Dendritic cell treated with granulocyte-macrophage colony-stimulating factor and Interleukin-4, amounts not matched to agents 40 ng/mL and 50 ng/mL, for 4 days (primary cell): ENCODE measurements at regions not wholly inside any gene's neighbourhood (a gene's known extent, or its start where the extent isn't known, plus 50 kb on each side); places are given as distances from the start of the nearest gene placed in this dataset.

Source experiments
- H3K27ac Mint-ChIP-seq: one replicate; pipeline ENCODE4 v1.8.0; 2022; ENCODE audit warnings: mild to moderate bottlenecking, mixed read lengths
- H3K27me3 Mint-ChIP-seq: one replicate; pipeline ENCODE4 v1.8.0; 2022; ENCODE audit warnings: mild to moderate bottlenecking, mixed read lengths
- H3K36me3 Mint-ChIP-seq: one replicate; pipeline ENCODE4 v1.8.0; 2022; ENCODE audit warnings: low read depth, mixed read lengths
- H3K4me1 Mint-ChIP-seq: one replicate; pipeline ENCODE4 v1.8.0; 2022; ENCODE audit warnings: low read depth, mixed read lengths
- H3K4me3 Mint-ChIP-seq: one replicate; pipeline ENCODE4 v1.8.0; 2022; ENCODE audit warnings: mild to moderate bottlenecking, moderate library complexity, mixed read lengths
- H3K9me3 Mint-ChIP-seq: one replicate; pipeline ENCODE4 v1.8.0; 2022; ENCODE audit warnings: mixed read lengths
- intact Hi-C: fragments of 100-400 bp; cut with micrococcal nuclease; formaldehyde crosslinking; loops from one replicate; pipeline ENCODE4 v1.15.0; 2022

DNA sequence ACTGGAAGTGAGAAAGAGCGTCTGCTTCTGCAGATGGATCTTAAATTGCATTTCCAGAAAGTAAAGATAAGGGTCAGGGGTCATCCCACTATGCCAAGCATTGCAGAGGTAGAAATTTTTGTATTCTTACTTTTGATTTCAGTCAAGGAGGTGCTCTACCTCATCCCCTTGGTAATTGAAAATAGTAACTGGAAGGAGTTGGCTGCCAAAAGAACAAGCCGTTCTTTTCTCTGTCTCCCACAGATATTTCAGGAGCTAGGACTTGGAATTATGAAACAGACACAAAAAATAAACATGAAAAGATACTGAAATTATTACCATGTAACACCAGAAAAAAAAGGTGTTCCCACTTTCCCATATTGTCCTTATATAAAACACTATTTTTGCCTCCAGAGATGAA lies 309.9 kb upstream of the UMPS start:
- H3K4me1 Mint-ChIP-seq = no peaks in the 10 kb centered on the region
- H3K36me3 Mint-ChIP-seq = no peaks in the 10 kb centered on the region
- intact Hi-C loops = no loop called here
- no peak overlapping the region for H3K4me3 Mint-ChIP-seq
- H3K9me3 Mint-ChIP-seq = no peaks in the 10 kb centered on the region
- H3K27me3 Mint-ChIP-seq = no peaks in the 10 kb centered on the region
- no peak overlapping the region for H3K27ac Mint-ChIP-seq

DNA sequence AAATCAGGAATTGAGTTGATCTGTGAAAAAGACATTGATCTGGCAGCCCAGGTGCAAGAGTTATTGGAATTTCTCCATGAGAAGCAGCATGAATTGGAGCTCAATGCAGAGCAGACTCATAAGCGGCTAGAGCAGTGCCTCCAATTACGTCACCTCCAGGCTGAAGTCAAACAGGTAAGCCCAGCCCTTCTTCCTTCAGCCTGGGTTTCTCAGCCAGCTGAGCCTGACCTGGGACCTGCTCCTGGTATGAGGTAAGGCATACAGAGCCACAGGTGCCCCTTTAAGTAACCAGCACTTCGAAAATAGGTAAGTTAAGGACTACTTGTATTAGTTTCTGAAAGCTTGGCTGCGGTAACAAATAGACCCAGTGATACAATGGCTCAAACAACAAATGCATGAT lies 307.4 kb upstream of the UMPS start:
- no peaks in the 10 kb centered on the region for H3K27me3 Mint-ChIP-seq
- no peaks in the 10 kb centered on the region for H3K9me3 Mint-ChIP-seq
- H3K36me3 Mint-ChIP-seq = no peaks in the 10 kb centered on the region

DNA sequence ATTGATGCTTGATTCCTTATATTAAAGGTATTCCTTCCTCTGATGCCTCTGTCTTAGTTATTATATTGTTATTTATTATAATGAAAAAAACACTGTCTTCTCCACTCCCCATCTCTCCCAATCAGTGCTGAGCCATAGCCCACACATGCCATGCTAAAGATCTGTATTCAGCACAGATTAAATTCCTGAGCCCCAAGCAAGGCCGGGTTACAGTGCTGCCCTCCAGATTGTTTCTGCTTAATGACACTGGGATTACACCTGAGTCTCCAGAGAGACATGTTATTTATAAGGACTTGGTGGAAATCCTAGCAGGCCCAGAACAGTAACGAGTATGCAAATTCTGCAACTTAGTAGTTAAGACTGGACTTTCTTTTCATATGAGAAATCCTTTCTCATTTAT lies 305.9 kb upstream of the UMPS start:
- H3K27me3 Mint-ChIP-seq = no peaks in the 10 kb centered on the region
- no peak overlapping the region for H3K4me3 Mint-ChIP-seq
- H3K9me3 Mint-ChIP-seq = no peaks in the 10 kb centered on the region
- H3K27ac Mint-ChIP-seq = no peak overlapping the region
- no peaks in the 10 kb centered on the region for H3K36me3 Mint-ChIP-seq
- intact Hi-C loops = no loop called here
- no peaks in the 10 kb centered on the region for H3K4me1 Mint-ChIP-seq

More for the DNA sequence above, 307.4 kb upstream of the UMPS start:
- no peaks in the 10 kb centered on the region for H3K4me1 Mint-ChIP-seq
- H3K27ac Mint-ChIP-seq = no peak overlapping the region
- intact Hi-C loops = no loop called here
- H3K4me3 Mint-ChIP-seq = no peak overlapping the region

DNA sequence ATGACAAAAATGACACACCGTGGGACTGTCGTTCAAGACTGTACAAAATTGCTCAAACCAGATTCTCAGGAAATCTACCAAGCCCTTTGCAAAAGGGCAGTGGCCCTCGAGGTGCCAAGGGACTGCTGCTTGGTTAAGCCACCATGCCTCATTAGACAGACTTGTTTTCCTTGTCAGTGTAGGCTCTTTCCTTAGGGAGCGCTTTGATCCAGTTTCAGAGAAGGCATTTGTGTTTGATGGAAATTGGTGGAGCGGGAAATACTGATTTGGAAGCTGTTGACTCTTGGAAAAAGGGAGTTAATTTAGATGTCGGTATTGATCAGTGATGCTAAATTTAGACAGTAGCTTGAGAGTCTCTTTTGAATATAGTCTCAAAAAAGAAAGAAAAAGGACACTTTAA lies 304.3 kb upstream of the UMPS start:
- no peak overlapping the region for H3K4me3 Mint-ChIP-seq
- no peak overlapping the region for H3K27ac Mint-ChIP-seq
- no peaks in the 10 kb centered on the region for H3K4me1 Mint-ChIP-seq
- no peaks in the 10 kb centered on the region for H3K36me3 Mint-ChIP-seq
- no peaks in the 10 kb centered on the region for H3K27me3 Mint-ChIP-seq
- intact Hi-C loops = no loop called here
- H3K9me3 Mint-ChIP-seq = no peaks in the 10 kb centered on the region

DNA sequence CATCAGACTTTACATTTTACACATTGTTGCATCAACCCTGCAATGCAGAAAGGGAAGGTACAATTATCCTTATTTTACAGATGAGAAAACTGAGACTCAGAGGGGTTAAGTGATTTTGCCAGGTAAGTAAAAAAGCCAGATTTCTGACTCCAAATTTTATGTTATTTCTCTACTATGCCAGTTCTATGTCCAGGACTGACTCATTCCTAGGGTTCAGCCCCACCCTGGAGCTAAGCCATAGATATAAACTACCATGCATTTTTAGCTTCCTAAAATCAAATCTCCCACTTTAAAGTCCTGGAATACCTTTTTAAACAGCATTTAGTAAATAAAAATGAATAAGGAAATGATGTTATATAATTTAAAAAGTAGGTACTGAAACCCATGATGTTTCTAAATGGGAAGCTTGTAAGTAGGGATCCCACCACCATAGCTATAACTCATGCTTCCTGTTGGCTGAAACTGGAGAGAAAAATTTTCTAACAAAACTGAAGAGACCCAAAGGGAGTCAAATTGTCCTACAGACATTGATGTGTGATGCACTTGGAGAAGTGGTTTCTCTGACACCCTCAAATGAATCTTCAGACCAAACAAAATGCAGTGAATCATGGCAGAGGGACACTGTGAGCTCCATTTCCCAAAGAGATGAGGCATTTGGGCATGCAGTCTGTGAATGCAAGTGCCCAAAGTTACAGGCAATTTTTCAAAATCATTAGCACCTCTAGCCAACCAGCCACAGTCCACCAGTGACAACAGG lies 301.7 kb upstream of the UMPS start:
- H3K9me3 Mint-ChIP-seq = no peaks in the 10 kb centered on the region

DNA sequence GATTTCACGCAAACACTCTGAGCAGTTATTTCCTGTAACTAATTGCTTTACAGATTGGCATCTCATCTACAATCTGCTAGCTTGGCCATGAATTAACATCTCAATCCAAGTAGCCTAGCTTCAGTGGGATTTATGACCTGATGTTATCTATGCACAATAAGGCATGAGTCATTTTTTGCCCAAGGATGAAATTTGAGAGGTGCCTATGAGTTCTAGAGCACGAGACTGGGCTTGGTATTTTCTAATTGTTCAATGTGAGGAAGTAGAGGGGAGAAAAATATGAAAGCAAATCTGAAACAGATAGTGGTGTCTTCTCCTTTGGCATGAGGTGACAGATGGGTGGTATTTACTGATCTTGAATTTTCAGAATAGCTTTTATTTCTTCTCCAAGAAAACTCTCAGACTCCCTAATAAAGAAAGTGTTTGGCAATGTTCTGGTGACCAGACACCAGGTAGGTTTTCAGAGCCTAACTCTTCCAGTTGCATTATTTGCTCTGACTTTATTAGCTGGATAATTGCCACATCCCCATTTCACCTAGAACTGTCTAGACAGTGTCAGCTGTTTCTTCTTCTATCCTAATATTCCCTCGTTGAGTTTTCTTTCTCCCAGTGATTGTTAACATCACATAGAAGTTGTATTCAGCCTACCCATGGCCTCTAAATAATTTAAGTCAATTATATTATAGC lies 301.0 kb upstream of the UMPS start:
- Mint-ChIP-seq H3K4me1 (no peaks in the 10 kb centered on the region), H3K9me3 (no peaks in the 10 kb centered on the region), H3K27me3 (no peaks in the 10 kb centered on the region), H3K36me3 (no peaks in the 10 kb centered on the region), H3K27ac (no peak overlapping the region), H3K4me3 (no peak overlapping the region)
- intact Hi-C loops = no loop called here

More for the DNA sequence above, 301.7 kb upstream of the UMPS start:
- intact Hi-C loops = no loop called here
- no peaks in the 10 kb centered on the region for H3K36me3 Mint-ChIP-seq
- H3K27ac Mint-ChIP-seq = no peak overlapping the region
- no peaks in the 10 kb centered on the region for H3K27me3 Mint-ChIP-seq
- H3K4me1 Mint-ChIP-seq = no peaks in the 10 kb centered on the region
- no peak overlapping the region for H3K4me3 Mint-ChIP-seq

DNA sequence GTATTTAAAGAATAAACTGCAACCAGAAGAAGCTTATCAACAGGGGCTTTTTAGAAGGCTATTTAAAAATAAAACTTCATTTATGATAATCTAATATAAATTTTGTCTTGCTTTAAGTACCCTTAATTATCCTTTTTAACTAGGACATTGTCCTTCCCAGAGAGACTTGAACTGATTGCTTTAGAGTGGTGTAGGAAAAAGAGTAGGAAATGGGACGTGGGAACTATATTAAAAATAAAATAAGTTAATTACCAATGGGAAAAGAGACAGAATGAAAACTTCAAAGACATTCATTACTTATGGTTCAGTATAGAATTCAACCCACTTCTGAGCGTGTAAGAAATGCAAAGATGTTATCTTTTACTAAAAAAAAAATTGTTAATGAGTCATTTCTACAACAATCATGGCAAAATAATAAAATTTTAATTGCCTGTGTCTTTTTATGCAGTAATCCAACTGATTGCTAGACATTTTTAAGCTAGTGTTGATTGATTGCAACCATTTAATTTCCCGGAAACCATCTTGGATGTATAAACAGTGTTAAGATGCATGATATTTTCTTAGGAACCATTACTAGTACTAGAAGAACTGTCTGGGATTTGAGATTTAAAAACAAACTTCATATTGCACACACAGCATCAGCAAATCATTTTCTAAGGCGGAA lies 298.8 kb upstream of the UMPS start:
- Mint-ChIP-seq H3K27me3 (no peaks in the 10 kb centered on the region), H3K4me3 (no peak overlapping the region), H3K27ac (no peak overlapping the region), H3K9me3 (no peaks in the 10 kb centered on the region), H3K36me3 (no peaks in the 10 kb centered on the region), H3K4me1 (no peaks in the 10 kb centered on the region)
- intact Hi-C loops = no loop called here

DNA sequence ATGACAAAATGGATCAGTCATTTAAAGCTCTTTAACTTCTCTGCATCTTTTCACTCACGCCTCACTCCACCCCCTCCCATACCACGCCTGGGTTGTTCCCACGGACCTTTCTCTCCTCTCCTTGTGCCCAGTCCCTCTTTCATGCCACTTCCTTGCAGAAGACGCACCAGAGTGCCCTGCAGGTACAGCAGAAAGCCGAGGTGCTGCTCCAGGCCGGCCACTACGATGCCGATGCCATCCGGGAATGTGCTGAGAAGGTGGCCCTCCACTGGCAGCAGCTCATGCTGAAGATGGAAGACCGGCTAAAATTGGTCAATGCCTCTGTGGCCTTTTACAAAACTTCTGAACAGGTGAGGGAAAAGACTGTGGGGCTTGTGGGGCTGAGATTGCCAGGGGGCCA lies 296.1 kb upstream of the UMPS start:
- Mint-ChIP-seq H3K27ac (no peak overlapping the region), H3K4me1 (no peaks in the 10 kb centered on the region), H3K4me3 (no peak overlapping the region), H3K36me3 (no peaks in the 10 kb centered on the region), H3K9me3 (no peaks in the 10 kb centered on the region), H3K27me3 (no peaks in the 10 kb centered on the region)
- intact Hi-C loops = no loop called here

DNA sequence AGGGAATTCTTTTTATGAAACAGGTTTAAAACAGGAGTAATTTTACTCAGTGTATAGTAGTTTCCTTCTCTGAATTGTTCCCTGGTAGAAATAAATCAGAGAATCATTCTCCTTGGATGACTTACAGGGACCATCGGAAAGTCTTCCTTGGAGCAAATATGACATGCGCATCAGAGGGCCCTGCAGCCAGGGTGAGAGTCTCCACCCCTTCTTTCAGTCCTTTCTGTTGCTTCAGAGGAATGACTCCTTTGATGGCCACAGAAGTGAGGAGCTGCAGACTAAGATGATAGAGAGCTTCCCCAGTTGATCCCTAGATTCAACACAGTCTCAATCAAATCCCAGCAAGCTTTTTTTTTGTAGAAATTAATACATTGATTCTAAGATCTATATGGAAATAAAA lies 294.8 kb upstream of the UMPS start:
- Mint-ChIP-seq H3K9me3 (no peaks in the 10 kb centered on the region), H3K27ac (no peak overlapping the region), H3K27me3 (no peaks in the 10 kb centered on the region), H3K36me3 (no peaks in the 10 kb centered on the region), H3K4me3 (no peak overlapping the region), H3K4me1 (no peaks in the 10 kb centered on the region)
- intact Hi-C loops = no loop called here

DNA sequence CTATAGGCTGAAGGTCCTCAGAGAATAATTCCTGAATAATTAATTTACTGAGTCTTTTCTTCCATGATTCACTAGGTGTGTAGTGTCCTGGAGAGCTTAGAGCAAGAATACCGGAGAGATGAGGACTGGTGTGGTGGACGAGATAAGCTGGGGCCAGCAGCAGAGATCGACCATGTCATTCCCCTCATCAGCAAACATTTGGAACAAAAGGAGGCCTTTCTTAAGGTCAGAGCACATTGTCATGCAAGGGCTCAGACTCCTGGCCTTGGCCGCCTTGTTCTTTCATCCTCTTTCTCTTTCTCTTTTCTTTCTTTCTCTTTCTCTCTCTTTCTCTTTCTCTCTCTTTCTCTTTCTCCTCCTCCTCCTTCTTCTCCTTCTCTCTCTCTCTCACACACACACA lies 291.4 kb upstream of the UMPS start:
- Mint-ChIP-seq H3K4me3 (no peak overlapping the region), H3K27me3 (no peaks in the 10 kb centered on the region), H3K4me1 (no peaks in the 10 kb centered on the region), H3K27ac (no peak overlapping the region), H3K36me3 (no peaks in the 10 kb centered on the region), H3K9me3 (no peaks in the 10 kb centered on the region)
- intact Hi-C loops = no loop called here

DNA sequence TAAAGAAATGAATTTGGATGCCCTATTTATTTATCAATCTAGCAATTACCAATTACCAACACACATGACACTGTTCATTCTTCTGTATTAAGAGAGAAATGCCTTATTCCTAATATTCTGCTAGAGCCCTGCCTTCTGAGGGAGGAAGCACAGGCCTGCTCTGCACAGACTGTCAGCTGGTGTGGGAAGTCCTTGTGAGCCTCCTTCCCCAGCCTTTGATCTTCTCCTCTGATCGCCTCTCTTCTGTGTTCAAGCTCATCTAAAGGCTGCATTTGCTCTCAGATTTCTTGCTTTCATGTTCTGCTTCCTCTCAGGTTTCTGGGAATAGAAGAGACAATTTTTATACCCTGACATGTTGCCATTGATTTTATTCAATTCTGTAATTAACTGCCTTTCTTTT lies 290.6 kb upstream of the UMPS start:
- no peaks in the 10 kb centered on the region for H3K9me3 Mint-ChIP-seq
- intact Hi-C loops = no loop called here
- H3K36me3 Mint-ChIP-seq = no peaks in the 10 kb centered on the region
- no peak overlapping the region for H3K27ac Mint-ChIP-seq
- H3K27me3 Mint-ChIP-seq = no peaks in the 10 kb centered on the region
- no peaks in the 10 kb centered on the region for H3K4me1 Mint-ChIP-seq
- H3K4me3 Mint-ChIP-seq = no peak overlapping the region

DNA sequence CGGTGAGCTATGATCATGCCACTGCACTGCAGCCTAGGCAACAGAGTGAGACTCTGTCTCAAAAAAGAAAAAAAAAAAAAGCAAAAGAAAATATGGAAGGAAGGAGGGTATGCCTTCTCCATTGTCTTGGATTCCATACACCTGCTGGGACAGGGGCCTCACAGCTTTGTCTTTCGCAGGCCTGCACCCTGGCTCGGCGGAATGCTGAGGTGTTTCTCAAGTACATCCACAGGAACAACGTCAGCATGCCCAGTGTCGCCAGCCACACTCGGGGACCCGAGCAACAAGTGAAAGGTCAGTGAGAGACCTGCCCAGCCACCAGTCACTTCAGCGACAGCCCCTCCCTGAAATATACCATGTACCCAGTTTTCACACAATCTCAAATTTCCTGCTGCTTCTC lies 288.5 kb upstream of the UMPS start:
- no peaks in the 10 kb centered on the region for H3K27me3 Mint-ChIP-seq
- no peaks in the 10 kb centered on the region for H3K36me3 Mint-ChIP-seq
- no peaks in the 10 kb centered on the region for H3K4me1 Mint-ChIP-seq
- H3K4me3 Mint-ChIP-seq = no peak overlapping the region
- intact Hi-C loops = no loop called here
- H3K9me3 Mint-ChIP-seq = no peaks in the 10 kb centered on the region
- H3K27ac Mint-ChIP-seq = no peak overlapping the region

DNA sequence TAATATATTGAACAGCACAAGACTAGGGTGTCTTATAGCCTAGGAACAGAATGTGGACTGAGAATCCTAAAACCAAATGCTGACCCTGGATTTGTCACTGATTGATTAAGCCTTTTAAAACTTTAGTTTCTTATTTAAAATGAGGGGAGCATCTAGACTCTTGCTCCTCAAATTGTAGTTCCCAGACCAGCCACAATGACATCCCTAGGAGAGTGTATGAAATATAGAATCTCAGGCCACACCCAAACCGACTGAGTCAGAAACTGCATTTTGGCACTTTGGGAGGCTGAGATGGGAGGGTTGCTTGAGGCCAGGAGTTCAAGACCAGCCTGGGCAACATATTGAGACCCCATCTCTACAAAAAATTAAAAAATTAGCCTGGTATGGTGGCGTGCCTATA lies 287.8 kb upstream of the UMPS start:
- H3K36me3 Mint-ChIP-seq = no peaks in the 10 kb centered on the region
- H3K9me3 Mint-ChIP-seq = no peaks in the 10 kb centered on the region
- H3K4me1 Mint-ChIP-seq = no peaks in the 10 kb centered on the region
- intact Hi-C loops = no loop called here
- H3K27me3 Mint-ChIP-seq = no peaks in the 10 kb centered on the region
- no peak overlapping the region for H3K4me3 Mint-ChIP-seq
- no peak overlapping the region for H3K27ac Mint-ChIP-seq

DNA sequence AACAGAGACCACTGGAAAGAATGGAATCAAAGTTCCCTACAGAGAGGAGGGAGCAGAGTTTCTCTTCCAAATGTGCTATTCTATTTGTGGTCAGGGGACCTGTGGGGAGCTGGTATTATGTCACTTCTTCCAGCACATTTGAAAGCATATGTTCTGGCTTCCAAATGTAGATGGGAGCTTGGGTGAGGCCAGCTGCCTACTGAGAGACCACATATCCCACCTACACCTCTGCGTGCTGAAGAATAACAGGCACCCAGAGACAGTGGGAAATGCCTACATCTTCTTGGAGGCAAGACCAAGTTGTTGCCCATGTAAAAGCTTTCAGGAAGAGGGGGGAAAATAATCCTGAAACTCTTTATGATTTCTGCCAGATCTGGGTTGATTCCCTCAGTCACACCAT lies 286.8 kb upstream of the UMPS start:
- Mint-ChIP-seq H3K4me1 (no peaks in the 10 kb centered on the region), H3K27me3 (peaks cover 2% of the 10 kb centered on the region), H3K36me3 (no peaks in the 10 kb centered on the region), H3K27ac (no peak overlapping the region), H3K4me3 (no peak overlapping the region), H3K9me3 (no peaks in the 10 kb centered on the region)
- intact Hi-C loops = no loop called here
